Common myeloid progenitor, CD34-positive (primary cell): ENCODE measurements at regions not wholly inside any gene's neighbourhood (a gene's known extent, or its start where the extent isn't known, plus 50 kb on each side); places are given as distances from the start of the nearest gene placed in this dataset.

Experiments
- CTCF ChIA-PET: fragments of 350-600 bp; sonication (Branson Sonifier 250); formaldehyde crosslinking; loops from one replicate; lab custom pipeline; 2021; ENCODE audit warnings: antibody characterized with exemption; lab: Charles Lee
- POLR2A ChIA-PET: fragments of 350-600 bp; sonication (Branson Sonifier 250); formaldehyde crosslinking; loops from one replicate; lab custom pipeline; 2021; ENCODE audit warnings: antibody characterized with exemption; lab: Charles Lee
- DNase-seq, 3 donors: peaks; one replicate each; pipeline versions ENCODE4 v3.0.0 to v3.0.0-alpha.2; 2013
- H3K27ac ChIP-seq, 2 experiments: 1 replicate in 1 of 2; 2 replicates in 1 of 2; pipeline ENCODE4 v1.7.0; 2013; ENCODE audit warnings: inconsistent platforms in 2 of 2, low read length in 2 of 2, mild to moderate bottlenecking in 2 of 2, low read depth in 1 of 2, moderate library complexity in 1 of 2; ENCODE audit not compliant: severe bottlenecking in 2 of 2, insufficient read depth in 1 of 2, poor library complexity in 1 of 2
- H3K27me3 ChIP-seq, 5 experiments: replicated peaks in 2 of 5; 1 replicate in 3 of 5; 2 replicates in 2 of 5; pipeline versions ENCODE4 v1.6.1 to v1.7.0; 2013; ENCODE audit warnings: low read length in 4 of 5, mild to moderate bottlenecking in 2 of 5, moderate library complexity in 2 of 5, inconsistent platforms in 1 of 5; ENCODE audit not compliant: insufficient read depth in 5 of 5, control insufficient read depth in 4 of 5
- H3K36me3 ChIP-seq, 4 experiments: 1 replicate in 2 of 4; 2 replicates in 2 of 4; pipeline versions ENCODE4 v1.6.1 to v1.7.0; 2013; ENCODE audit warnings: low read length in 3 of 4, control low read depth in 1 of 4, mild to moderate bottlenecking in 1 of 4; ENCODE audit not compliant: control insufficient read depth in 4 of 4, insufficient read depth in 4 of 4
- H3K4me1 ChIP-seq, 4 experiments: 1 replicate in 3 of 4; 2 replicates in 1 of 4; pipeline versions ENCODE4 v1.6.1 to v1.7.1; 2013; ENCODE audit warnings: low read length in 3 of 4, mild to moderate bottlenecking in 3 of 4, control low read depth in 1 of 4, inconsistent platforms in 1 of 4, moderate library complexity in 1 of 4; ENCODE audit not compliant: control insufficient read depth in 4 of 4, insufficient read depth in 4 of 4; ENCODE audit errors: control extremely low read depth in 1 of 4
- H3K4me3 ChIP-seq, 7 experiments: 1 replicate in 4 of 7; 2 replicates in 3 of 7; pipeline versions ENCODE4 v1.5.1 to v1.7.0; 2013; ENCODE audit warnings: mild to moderate bottlenecking in 7 of 7, low read length in 6 of 7, moderate library complexity in 6 of 7, inconsistent platforms in 2 of 7, low read depth in 2 of 7, control low read depth in 1 of 7; ENCODE audit not compliant: insufficient read depth in 4 of 7, control insufficient read depth in 1 of 7; ENCODE audit errors: extremely low read depth in 1 of 7
- H3K9me3 ChIP-seq, 5 experiments: 1 replicate in 4 of 5; 2 replicates in 1 of 5; pipeline versions ENCODE4 v1.6.1 to v1.7.1; 2013; ENCODE audit warnings: low read length in 4 of 5, mild to moderate bottlenecking in 2 of 5, inconsistent platforms in 1 of 5, low read depth in 1 of 5, moderate library complexity in 1 of 5; ENCODE audit not compliant: control insufficient read depth in 4 of 5, insufficient read depth in 2 of 5; ENCODE audit errors: control extremely low read depth in 1 of 5
- WGBS: methylation state at CpG from one replicate; pipeline ENCODE4 v1.1.5; 2013; ENCODE audit not compliant: insufficient coverage; 5-methylcytosine and 5-hydroxymethylcytosine counted together

- Histone ChIP-seq H3K27me3 (no peaks in the 10 kb centered on the region), H3K4me3 (no peak overlapping the region), H3K4me1 (no peaks in the 10 kb centered on the region), H3K36me3 (no peaks in the 10 kb centered on the region), H3K27ac (no peak overlapping the region), H3K9me3 (peaks cover 0 to 17% (median 5%) of the 10 kb centered on the region in 5 experiments)
- ChIA-PET POLR2A (no interaction called here), CTCF (no interaction called here)
- WGBS: no CpG with 5 or more reads among the region's 1 CpG
- peak in 1 of 3 donors; percentile 36 for DNase-seq
Observed at GRCh38 chr4:123706973-123707372, 310.4 kb downstream of the SPRY1 start.

GRCh38 chr4:123708902-123709301 is 312.3 kb downstream of the SPRY1 start:
- peaks cover 0 to 21% (median 7%) of the 10 kb centered on the region in 5 experiments for H3K9me3 ChIP-seq
- 100% methylated on average over 2 of the region's 2 CpGs for WGBS
- POLR2A ChIA-PET: no interaction called here

GRCh38 chr4:123709336-123709735 is 312.7 kb downstream of the SPRY1 start:
- Histone ChIP-seq H3K9me3 (peaks cover 0 to 22% (median 7%) of the 10 kb centered on the region in 5 experiments), H3K36me3 (no peaks in the 10 kb centered on the region), H3K4me3 (no peak overlapping the region), H3K4me1 (no peaks in the 10 kb centered on the region), H3K27ac (no peak overlapping the region), H3K27me3 (no peaks in the 10 kb centered on the region)
- POLR2A ChIA-PET: no interaction called here
- WGBS: no CpG with 5 or more reads among the region's 3 CpGs
- DNase-seq: no peak
- CTCF ChIA-PET: no interaction called here

More at GRCh38 chr4:123708902-123709301, 312.3 kb downstream of the SPRY1 start:
- Histone ChIP-seq H3K27me3 (no peaks in the 10 kb centered on the region), H3K27ac (no peak overlapping the region), H3K36me3 (no peaks in the 10 kb centered on the region), H3K4me3 (no peak overlapping the region), H3K4me1 (no peaks in the 10 kb centered on the region)
- CTCF ChIA-PET: no interaction called here
- no peak for DNase-seq

GRCh38 chr4:123731035-123731434 is 334.4 kb downstream of the SPRY1 start:
- Histone ChIP-seq H3K4me1 (peaks cover 0 to 3% (median 0%) of the 10 kb centered on the region in 4 experiments), H3K27ac (no peak overlapping the region), H3K36me3 (no peaks in the 10 kb centered on the region), H3K4me3 (no peak overlapping the region), H3K9me3 (no peaks in the 10 kb centered on the region), H3K27me3 (no peaks in the 10 kb centered on the region)
- CTCF ChIA-PET: no interaction called here
- peak in 2 of 3 donors; percentile 70 to 80 for DNase-seq
- 63% methylated on average over 1 of the region's 1 CpG for WGBS
- POLR2A ChIA-PET: no interaction called here

DNA sequence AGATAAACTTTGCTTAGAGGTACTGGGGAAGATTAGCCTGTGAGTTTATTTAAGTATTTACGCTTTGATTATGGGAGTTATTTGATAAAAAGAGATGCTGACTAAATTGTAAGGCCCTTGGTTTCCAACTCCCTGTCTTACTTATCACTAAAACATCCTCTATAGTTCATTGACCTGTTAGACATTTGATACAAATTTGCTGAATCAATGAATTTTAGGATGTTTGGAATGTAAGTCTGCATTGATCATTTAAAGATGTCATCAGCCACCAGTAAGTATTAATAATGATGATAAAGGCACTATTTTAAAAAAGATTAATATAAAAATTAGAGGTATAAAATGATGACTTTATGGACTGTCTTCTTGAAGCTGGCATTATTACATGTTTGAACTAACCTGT is 340.6 kb downstream of the SPRY1 start:
- ChIA-PET POLR2A (no interaction called here), CTCF (no interaction called here)
- H3K27ac ChIP-seq: no peak overlapping the region
- no peaks in the 10 kb centered on the region for H3K36me3 ChIP-seq
- no peak for DNase-seq
- peaks cover 0 to 11% (median 5%) of the 10 kb centered on the region in 4 experiments for H3K4me1 ChIP-seq
- H3K4me3 ChIP-seq: no peak overlapping the region
- H3K9me3 ChIP-seq: no peaks in the 10 kb centered on the region
- WGBS: no CpG with 5 or more reads among the region's 1 CpG
- no peaks in the 10 kb centered on the region for H3K27me3 ChIP-seq

GRCh38 chr4:123739806-123740205 is 343.2 kb downstream of the SPRY1 start:
- no peak overlapping the region for H3K27ac ChIP-seq
- no peaks in the 10 kb centered on the region for H3K27me3 ChIP-seq
- H3K4me1 ChIP-seq: peaks cover 2 to 15% (median 7%) of the 10 kb centered on the region in 4 experiments
- WGBS: 100% methylated on average over 2 of the region's 4 CpGs
- no peak overlapping the region for H3K4me3 ChIP-seq
- no peak for DNase-seq
- ChIA-PET POLR2A (no interaction called here), CTCF (interaction anchor here (1.1 to 1.6 kb wide), 2 partner anchors 11 to 13 kb away, joined by 3 to 4 read pairs; no protein-coding TSS in a partner anchor)
- no peaks in the 10 kb centered on the region for H3K36me3 ChIP-seq
- no peaks in the 10 kb centered on the region for H3K9me3 ChIP-seq

DNA sequence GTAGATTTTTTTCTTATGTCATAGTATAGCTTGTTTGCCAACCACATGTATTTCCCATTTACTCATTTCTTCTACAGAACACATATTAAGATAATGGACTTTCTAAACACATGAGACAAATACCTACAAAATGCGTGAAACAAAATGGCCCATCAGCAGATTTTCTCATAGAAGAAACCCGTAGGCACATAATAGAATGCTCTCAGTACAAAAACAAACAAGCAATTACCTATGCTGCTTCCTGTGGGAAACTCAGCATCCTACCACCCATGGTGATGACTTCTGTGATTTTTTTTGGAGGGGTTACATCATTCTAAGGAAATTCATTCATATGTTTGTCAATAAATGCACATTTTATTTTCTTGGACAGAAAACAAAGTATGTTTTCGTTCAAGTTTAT is 343.6 kb downstream of the SPRY1 start:
- Histone ChIP-seq H3K36me3 (no peaks in the 10 kb centered on the region), H3K4me1 (peaks cover 5 to 19% (median 10%) of the 10 kb centered on the region in 4 experiments), H3K4me3 (no peak overlapping the region), H3K9me3 (no peaks in the 10 kb centered on the region), H3K27ac (no peak overlapping the region), H3K27me3 (no peaks in the 10 kb centered on the region)
- WGBS: no CpG with 5 or more reads among the region's 3 CpGs
- DNase-seq: no peak
- ChIA-PET POLR2A (no interaction called here), CTCF (interaction anchor here (1.1 to 1.6 kb wide), 2 partner anchors 10 to 12 kb away, joined by 3 to 4 read pairs; no protein-coding TSS in a partner anchor)
